H1 (cell line): ENCODE measurements at regions not wholly inside any gene's neighbourhood (a gene's known extent, or its start where the extent isn't known, plus 50 kb on each side); places are given as distances from the start of the nearest gene placed in this dataset.

Experiments used
- CTCF ChIA-PET: fragments of 300-600 bp; sonication (Branson Sonifier 250); formaldehyde crosslinking; loops from one replicate; lab custom pipeline; 2021; ENCODE audit not compliant: partially characterized antibody; lab: Charles Lee
- POLR2A ChIA-PET: fragments of 300-600 bp; sonication (Branson Sonifier 250); formaldehyde crosslinking; loops from one replicate; lab custom pipeline; 2021; ENCODE audit warnings: inconsistent platforms; ENCODE audit not compliant: partially characterized antibody; lab: Charles Lee
- DNase-seq, 2 experiments: peaks; one replicate each; pipeline versions ENCODE4 v3.0.0 to v3.0.0-alpha.2; 2010 to 2022; ENCODE audit warnings: low spot score in 2 of 2, low read depth in 1 of 2, mixed read lengths in 1 of 2
- FAIRE-seq: peaks from 2 replicates; lab custom pipeline; 2011; peaks lifted over from hg19 to GRCh38; lab: Jason Lieb, UNC
- H2AFZ ChIP-seq: 2 replicates; pipeline ENCODE4 v1.8.1; 2012; ENCODE audit warnings: low read length, inconsistent platforms
- H2AK5ac ChIP-seq: 2 replicates; pipeline ENCODE4 v1.6.1; 2013; ENCODE audit warnings: low read depth, low read length
- H2BK120ac ChIP-seq: replicated peaks from 2 replicates; pipeline ENCODE3; 2013; ENCODE audit warnings: low read depth, low read length, inconsistent platforms
- H2BK12ac ChIP-seq: 2 replicates; pipeline ENCODE4 v1.6.1; 2013; ENCODE audit warnings: low read depth, low read length
- H2BK15ac ChIP-seq: 2 replicates; pipeline ENCODE4 v1.6.1; 2013; ENCODE audit warnings: low read length
- H2BK20ac ChIP-seq: 2 replicates; pipeline ENCODE4 v1.6.1; 2013; ENCODE audit warnings: low read length
- H2BK5ac ChIP-seq: 2 replicates; pipeline ENCODE4 v1.6.1; 2013; ENCODE audit warnings: low read depth, low read length
- H3K14ac ChIP-seq: 2 replicates; pipeline ENCODE4 v1.6.1; 2013; ENCODE audit warnings: inconsistent platforms; ENCODE audit not compliant: insufficient read length
- H3K18ac ChIP-seq: 2 replicates; pipeline ENCODE4 v1.6.1; 2013; ENCODE audit warnings: low read length; ENCODE audit errors: extremely low read depth
- H3K23ac ChIP-seq: 2 replicates; pipeline ENCODE4 v1.6.1; 2013; ENCODE audit warnings: inconsistent platforms; ENCODE audit not compliant: insufficient read length
- H3K23me2 ChIP-seq: 2 replicates; pipeline ENCODE4 v1.6.1; 2013; ENCODE audit warnings: low read depth, low read length
- H3K27ac ChIP-seq: 2 replicates; pipeline ENCODE4 v1.6.1; 2011; ENCODE audit warnings: low read depth, low read length, inconsistent platforms
- H3K27me3 ChIP-seq, 4 experiments: replicated peaks in 1 of 4; 1 replicate in 1 of 4; 2 replicates in 3 of 4; pipeline versions ENCODE4 v1.6.1 to v1.8.1; 2011 to 2013; ENCODE audit warnings: low read length in 3 of 4, mild to moderate bottlenecking in 3 of 4, inconsistent platforms in 2 of 4, mixed read lengths in 2 of 4, moderate library complexity in 1 of 4; ENCODE audit not compliant: control insufficient read depth in 3 of 4, insufficient read depth in 3 of 4; ENCODE audit errors: extremely low read depth in 1 of 4
- H3K36me3 ChIP-seq, 4 experiments: 2 replicates each; pipeline versions ENCODE4 v1.6.1 to v1.8.1; 2011 to 2013; ENCODE audit warnings: mild to moderate bottlenecking in 4 of 4, low read length in 3 of 4, moderate library complexity in 2 of 4, control low read depth in 1 of 4, inconsistent platforms in 1 of 4; ENCODE audit not compliant: insufficient read depth in 4 of 4, control insufficient read depth in 2 of 4
- H3K4ac ChIP-seq: replicated peaks from 2 replicates; pipeline ENCODE3; 2013; ENCODE audit warnings: low read length, low read depth, mixed read lengths, inconsistent platforms; ENCODE audit not compliant: insufficient read length
- H3K4me1 ChIP-seq, 4 experiments: replicated peaks in 1 of 4; 1 replicate in 1 of 4; 2 replicates in 3 of 4; pipeline versions ENCODE4 v1.6.1 to v1.8.1; 2011 to 2013; ENCODE audit warnings: low read length in 3 of 4, inconsistent platforms in 2 of 4, mixed read lengths in 1 of 4; ENCODE audit not compliant: insufficient read depth in 4 of 4, control insufficient read depth in 3 of 4
- H3K4me2 ChIP-seq, 2 experiments: 2 replicates each; pipeline versions ENCODE4 v1.6.1 to v1.8.1; 2011 to 2013; ENCODE audit warnings: low read depth in 2 of 2, low read length in 2 of 2, control low read depth in 1 of 2, inconsistent platforms in 1 of 2, mild to moderate bottlenecking in 1 of 2; ENCODE audit not compliant: insufficient read depth in 1 of 2
- H3K4me3 ChIP-seq, 4 experiments: fragments of 200-600, 300-600 bp in 1 of 4; sonication (generic), shearing (Covaris generic), sonication (Bioruptor Twin) in 1 of 4; 2 replicates each; pipeline versions ENCODE4 v1.5.1 to v1.8.1; 2011 to 2016; ENCODE audit warnings: low read length in 4 of 4, low read depth in 3 of 4, control low read depth in 2 of 4, inconsistent platforms in 2 of 4, mild to moderate bottlenecking in 2 of 4, mixed read lengths in 1 of 4, moderate library complexity in 1 of 4; ENCODE audit not compliant: insufficient read depth in 2 of 4; ENCODE audit errors: extremely low read depth in 1 of 4
- H3K56ac ChIP-seq: replicated peaks from 2 replicates; pipeline ENCODE3; 2013; ENCODE audit warnings: low read depth, mild to moderate bottlenecking, mixed read lengths, low read length, inconsistent platforms; ENCODE audit not compliant: insufficient read length
- H3K79me1 ChIP-seq: 2 replicates; pipeline ENCODE4 v1.6.1; 2013; ENCODE audit warnings: low read depth, low read length, control low read depth
- H3K79me2 ChIP-seq, 2 experiments: 2 replicates each; pipeline versions ENCODE4 v1.6.1 to v1.8.1; 2012 to 2013; ENCODE audit warnings: low read length in 2 of 2, mild to moderate bottlenecking in 2 of 2, inconsistent platforms in 1 of 2; ENCODE audit not compliant: insufficient read depth in 2 of 2, control insufficient read depth in 1 of 2
- H3K9ac ChIP-seq, 4 experiments: replicated peaks in 1 of 4; 1 replicate in 1 of 4; 2 replicates in 3 of 4; pipeline versions ENCODE4 v1.6.1 to v1.8.1; 2011 to 2013; ENCODE audit warnings: low read depth in 3 of 4, low read length in 3 of 4, control low read depth in 2 of 4, mild to moderate bottlenecking in 2 of 4, moderate library complexity in 2 of 4, inconsistent platforms in 1 of 4; ENCODE audit errors: extremely low read depth in 1 of 4
- H3K9me3 ChIP-seq, 2 experiments: 2 replicates each; pipeline versions ENCODE4 v1.6.1 to v1.8.1; 2012 to 2013; ENCODE audit warnings: mild to moderate bottlenecking in 2 of 2, moderate library complexity in 2 of 2, control low read depth in 1 of 2, inconsistent platforms in 1 of 2, low read depth in 1 of 2, low read length in 1 of 2, mixed read lengths in 1 of 2; ENCODE audit not compliant: insufficient read depth in 2 of 2
- H4K20me1 ChIP-seq, 2 experiments: replicated peaks in 1 of 2; 2 replicates each; pipeline versions ENCODE3 to v1.8.1; 2011 to 2013; ENCODE audit warnings: inconsistent platforms in 2 of 2, low read length in 2 of 2, mild to moderate bottlenecking in 1 of 2; ENCODE audit not compliant: insufficient read depth in 2 of 2, control insufficient read depth in 1 of 2
- H4K5ac ChIP-seq: 2 replicates; pipeline ENCODE4 v1.6.1; 2013; ENCODE audit warnings: low read length, low read depth, mixed read lengths, inconsistent platforms; ENCODE audit not compliant: insufficient read length
- H4K8ac ChIP-seq: 2 replicates; pipeline ENCODE4 v1.8.0; 2013; ENCODE audit warnings: mild to moderate bottlenecking, moderate library complexity, low read length, inconsistent platforms; ENCODE audit not compliant: insufficient read depth; ENCODE audit errors: extremely low read depth
- H4K91ac ChIP-seq: replicated peaks from 2 replicates; pipeline ENCODE3; 2013; ENCODE audit warnings: low read length, mixed read lengths, inconsistent platforms; ENCODE audit not compliant: insufficient read length
- KDM1A ChIP-seq: fragments of 200-600, 300-600 bp; sonication (generic); IDR thresholded peaks from 2 replicates; pipeline ENCODE4 v1.7.1; 2016; ENCODE audit warnings: mild to moderate bottlenecking, low read length, borderline replicate concordance
- SRF ChIP-seq: IDR thresholded peaks from 2 replicates; pipeline ENCODE4 v1.6.1; 2011; ENCODE audit warnings: mild to moderate bottlenecking, low read depth, low read length, moderate library complexity
- WGBS, 2 experiments: shearing (Covaris generic) in 1 of 2; methylation state at CpG; one replicate each; pipeline versions ENCODE4 v1.1.6 to v1.1.7; 2013 to 2015; ENCODE audit warnings: low lambda C conversion rate in 2 of 2, mixed read lengths in 2 of 2, inconsistent platforms in 1 of 2, low coverage in 1 of 2, missing lambda C conversion rate in 1 of 2; ENCODE audit not compliant: insufficient replicate concordance in 2 of 2, insufficient coverage in 1 of 2, insufficient read length in 1 of 2; ENCODE audit errors: extremely low coverage in 1 of 2, missing lambda C conversion rate in 1 of 2; 5-methylcytosine and 5-hydroxymethylcytosine counted together

GRCh38 chr4:107379054-107379869 lies 340.8 kb downstream of the PAPSS1 start:
- CTCF ChIA-PET = interaction anchor here (1.2 kb wide), 2 partner anchors 190 to 194 kb away, joined by 3 read pairs; no protein-coding TSS in a partner anchor
- WGBS, 2 experiments = 93% methylated on average over 4 of the region's 5 CpGs; no CpG with 5 or more reads in 1 of the 2 experiments
- no peak overlapping the region for H3K4me3 ChIP-seq
- H3K56ac ChIP-seq = no peak overlapping the region
- H2AK5ac ChIP-seq = peak overlapping the region; percentile 75; the same call in 1 of the 2 replicates
- no peak for FAIRE-seq
- no peak overlapping the region for H3K14ac ChIP-seq
- H3K79me1 ChIP-seq = no peaks in the 10 kb centered on the region
- H3K36me3 ChIP-seq = no peaks in the 10 kb centered on the region
- no peak for DNase-seq
- H2AFZ ChIP-seq = peak overlapping the region; percentile 70
- no peak overlapping the region; the same call in 1 of the 2 replicates for H3K27ac ChIP-seq
- peak overlapping the region; percentile 41 for H2BK5ac ChIP-seq
- H3K4me2 ChIP-seq = no peak overlapping the region
- H3K9ac ChIP-seq = no peak overlapping the region
- no peaks in the 10 kb centered on the region for H3K79me2 ChIP-seq
- H4K20me1 ChIP-seq = no peaks in the 10 kb centered on the region
- no peak overlapping the region for H3K4ac ChIP-seq
- H3K4me1 ChIP-seq = 0 out of 7 replicates have a peak, but pooled peaks cover 0 to 2% (median 0%) of the 10 kb centered on the region in 4 experiments
- peak overlapping the region; percentile 85 for H4K91ac ChIP-seq
- H4K5ac ChIP-seq = peak overlapping the region; percentile 10
- H2BK120ac ChIP-seq = peak overlapping the region; percentile 95
- 0 out of 2 replicates have a peak, but pooled peaks cover 2% of the 10 kb centered on the region for H3K23me2 ChIP-seq
- 0 out of 4 replicates have a peak, but pooled peaks cover 0 to 2% of the 10 kb centered on the region in 2 experiments for H3K9me3 ChIP-seq
- TF ChIP-seq SRF (peak; percentile 83), KDM1A (no peak)
- TF ChIP-seq, all 59 proteins: peak for 1
- Histone ChIP-seq H3K18ac (no peak overlapping the region), H3K27me3 (no peaks in the 10 kb centered on the region; a peak in 1 of 7 replicates), H3K23ac (no peak overlapping the region), H2BK12ac (0 out of 2 replicates have a peak overlapping the region, but pooled peaks have one; percentile 62), H4K8ac (no peak overlapping the region; the same call in 1 of the 2 replicates), H2BK15ac (no peak overlapping the region), H2BK20ac (no peak overlapping the region)
- POLR2A ChIA-PET = no interaction called here
